Neural progenitor cell (in vitro differentiated cells): ENCODE measurements at regions not wholly inside any gene's neighbourhood (a gene's known extent, or its start where the extent isn't known, plus 50 kb on each side); places are given as distances from the start of the nearest gene placed in this dataset.

Source experiments
- EZH2phosphoT487 ChIP-seq: fragments of 200-600 bp; sonication (generic); IDR thresholded peaks from 2 replicates; pipeline ENCODE4 v1.6.1; 2017; ENCODE audit warnings: antibody characterized with exemption
- TF ChIP-seq, protein P1 (sequence below): fragments of 200-600 bp; sonication (generic); IDR thresholded peaks from 2 replicates; pipeline ENCODE4 v1.5.1; 2017; ENCODE audit warnings: antibody characterized with exemption, mild to moderate bottlenecking

DNA sequence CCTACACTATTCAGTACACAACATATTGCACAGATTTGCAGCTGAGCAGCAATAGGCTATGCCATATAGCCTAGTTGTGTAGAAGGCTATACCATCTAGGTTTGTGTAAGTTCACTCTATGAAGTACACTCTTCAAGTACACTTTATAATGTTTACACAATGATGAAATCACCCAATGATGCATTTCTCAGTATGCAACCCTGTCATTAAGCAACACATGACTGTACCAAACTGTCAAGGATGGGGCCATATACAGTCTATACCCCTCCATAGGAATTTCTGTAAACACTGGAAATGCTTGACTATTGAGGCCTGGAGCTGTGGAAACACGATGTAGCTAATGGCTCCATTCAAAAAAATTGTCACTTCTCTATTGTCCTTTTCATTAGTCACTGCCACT, 535.4 kb downstream of the EPM2A start:
- no peak for TF ChIP-seq EZH2phosphoT487
- TF ChIP-seq, protein P1, sequence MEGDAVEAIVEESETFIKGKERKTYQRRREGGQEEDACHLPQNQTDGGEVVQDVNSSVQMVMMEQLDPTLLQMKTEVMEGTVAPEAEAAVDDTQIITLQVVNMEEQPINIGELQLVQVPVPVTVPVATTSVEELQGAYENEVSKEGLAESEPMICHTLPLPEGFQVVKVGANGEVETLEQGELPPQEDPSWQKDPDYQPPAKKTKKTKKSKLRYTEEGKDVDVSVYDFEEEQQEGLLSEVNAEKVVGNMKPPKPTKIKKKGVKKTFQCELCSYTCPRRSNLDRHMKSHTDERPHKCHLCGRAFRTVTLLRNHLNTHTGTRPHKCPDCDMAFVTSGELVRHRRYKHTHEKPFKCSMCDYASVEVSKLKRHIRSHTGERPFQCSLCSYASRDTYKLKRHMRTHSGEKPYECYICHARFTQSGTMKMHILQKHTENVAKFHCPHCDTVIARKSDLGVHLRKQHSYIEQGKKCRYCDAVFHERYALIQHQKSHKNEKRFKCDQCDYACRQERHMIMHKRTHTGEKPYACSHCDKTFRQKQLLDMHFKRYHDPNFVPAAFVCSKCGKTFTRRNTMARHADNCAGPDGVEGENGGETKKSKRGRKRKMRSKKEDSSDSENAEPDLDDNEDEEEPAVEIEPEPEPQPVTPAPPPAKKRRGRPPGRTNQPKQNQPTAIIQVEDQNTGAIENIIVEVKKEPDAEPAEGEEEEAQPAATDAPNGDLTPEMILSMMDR: no peak
